ENCODE measurements at regions not wholly inside any gene's neighbourhood (a gene's known extent, or its start where the extent isn't known, plus 50 kb on each side); places are given as distances from the start of the nearest gene placed in this dataset.

DNA sequence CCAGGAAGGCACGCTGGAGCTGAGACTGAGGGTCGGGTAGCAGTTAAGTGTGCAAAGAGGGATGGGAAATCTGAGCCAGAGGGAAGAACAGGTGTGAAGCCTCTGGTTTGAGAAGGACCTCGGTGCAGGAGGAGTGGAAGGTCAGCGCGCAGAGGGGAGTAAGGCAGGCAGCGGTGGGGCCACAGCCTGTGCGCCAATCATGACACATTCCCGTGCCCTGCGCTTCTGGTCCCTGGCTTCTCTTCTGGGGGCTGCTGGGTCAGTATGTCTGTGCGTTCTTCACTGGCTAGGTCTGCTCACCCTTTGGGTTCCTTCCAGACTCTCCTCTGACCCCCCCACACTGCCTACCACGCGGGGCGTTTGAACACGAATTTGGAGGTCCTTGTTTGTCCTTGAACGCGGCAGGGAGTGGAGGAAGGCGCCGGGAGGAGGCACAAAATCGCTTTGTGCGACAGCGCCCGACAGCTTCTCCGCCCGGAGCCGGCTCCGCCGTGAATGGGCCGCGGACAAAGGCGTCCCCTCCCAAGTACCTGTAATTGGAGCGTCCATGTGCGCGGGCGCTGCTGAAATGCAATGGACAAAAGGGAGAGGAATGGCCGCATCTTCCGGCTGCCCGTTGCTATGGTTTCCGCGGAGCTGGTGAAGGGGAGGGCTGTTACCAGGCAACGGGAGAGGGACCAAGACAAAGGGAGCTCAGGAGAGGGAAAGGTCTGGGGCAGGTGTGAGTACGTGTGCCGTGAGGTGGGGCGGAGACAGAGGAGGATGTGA, 207.2 kb upstream of the SRRM4 start:
- TF ChIP-seq CTCF (IDR thresholded peaks at IDR 0.05) (no peak), POLR2A (IDR thresholded peaks at IDR 0.05) (no peak), EP300 (IDR thresholded peaks at IDR 0.05) (no peak)
